GM23338 (cell line): ENCODE measurements at regions not wholly inside any gene's neighbourhood (a gene's known extent, or its start where the extent isn't known, plus 50 kb on each side); places are given as distances from the start of the nearest gene placed in this dataset.

ENCODE experiments used
- ATAC-seq: fragments of 200-7000 bp; cut with Tn5 transposase; 3 replicates; pipeline ENCODE4 v1.9.1; 2020
- DNase-seq: peaks from one replicate; pipeline ENCODE4 v3.0.0-alpha.2; 2015; ENCODE audit warnings: low spot score
- H2AFZ ChIP-seq: fragments of 200-600 bp; sonication (generic); 2 replicates; pipeline ENCODE4 v1.8.0; 2016; ENCODE audit warnings: antibody characterized with exemption, mild to moderate bottlenecking, moderate library complexity
- H3F3A ChIP-seq: fragments of 200-600 bp; sonication (generic); replicated peaks from 2 replicates; pipeline ENCODE4 v1.8.0; 2017; ENCODE audit warnings: antibody characterized with exemption, mixed run types, low read depth
- H3K27ac ChIP-seq: fragments of 200-600 bp; sonication (generic); 2 replicates; pipeline ENCODE4 v1.6.1; 2016; ENCODE audit warnings: low read depth
- H3K27me3 ChIP-seq: fragments of 200-600 bp; sonication (generic); 2 replicates; pipeline ENCODE4 v1.8.0; 2016; ENCODE audit warnings: mild to moderate bottlenecking, mixed run types, moderate library complexity; ENCODE audit not compliant: insufficient read depth
- H3K36me3 ChIP-seq: fragments of 200-600 bp; sonication (generic); 2 replicates; pipeline ENCODE4 v1.8.0; 2016; ENCODE audit warnings: mild to moderate bottlenecking; ENCODE audit not compliant: insufficient read depth
- H3K4me1 ChIP-seq: fragments of 200-600 bp; sonication (generic); 2 replicates; pipeline ENCODE4 v1.8.0; 2016; ENCODE audit warnings: mild to moderate bottlenecking, moderate library complexity; ENCODE audit not compliant: insufficient read depth
- H3K4me2 ChIP-seq: fragments of 200-600 bp; sonication (generic); 2 replicates; pipeline ENCODE4 v1.7.1; 2017; ENCODE audit warnings: mixed run types
- H3K4me3 ChIP-seq: fragments of 200-600 bp; sonication (generic); 2 replicates; pipeline ENCODE4 v1.6.1; 2016; ENCODE audit warnings: mixed run types
- H3K79me2 ChIP-seq: fragments of 200-600 bp; sonication (generic); replicated peaks from 2 replicates; pipeline ENCODE4 v1.8.0; 2017; ENCODE audit warnings: mild to moderate bottlenecking; ENCODE audit not compliant: insufficient read depth
- H3K9me2 ChIP-seq: fragments of 200-600 bp; sonication (generic); 2 replicates; pipeline ENCODE4 v1.8.0; 2017; ENCODE audit not compliant: insufficient read depth
- H4K20me1 ChIP-seq: fragments of 200-600 bp; sonication (generic); replicated peaks from 2 replicates; pipeline ENCODE4 v1.8.0; 2017; ENCODE audit warnings: mild to moderate bottlenecking; ENCODE audit not compliant: insufficient read depth
- H3K27ac Mint-ChIP-seq: 2 replicates; pipeline ENCODE4 v1.8.0; 2020; ENCODE audit warnings: inconsistent platforms, mild to moderate bottlenecking, moderate library complexity, mixed read lengths
- H3K27me3 Mint-ChIP-seq: 3 replicates; pipeline ENCODE4 v1.8.0; 2022; ENCODE audit warnings: low read depth, mild to moderate bottlenecking, moderate library complexity, mixed read lengths, inconsistent platforms; ENCODE audit not compliant: insufficient read depth, poor library complexity
- H3K36me3 Mint-ChIP-seq: 3 replicates; pipeline ENCODE4 v1.8.0; 2021; ENCODE audit warnings: low read depth, mild to moderate bottlenecking, inconsistent platforms, moderate library complexity, mixed read lengths
- H3K4me1 Mint-ChIP-seq: 3 replicates; pipeline ENCODE4 v1.8.0; 2020; ENCODE audit warnings: mild to moderate bottlenecking, inconsistent platforms, mixed read lengths
- H3K4me3 Mint-ChIP-seq: 3 replicates; pipeline ENCODE4 v1.8.0; 2021; ENCODE audit warnings: moderate library complexity, mild to moderate bottlenecking, inconsistent platforms, mixed read lengths
- H3K9me3 Mint-ChIP-seq: 3 replicates; pipeline ENCODE4 v1.8.0; 2020; ENCODE audit warnings: moderate library complexity, mild to moderate bottlenecking, inconsistent platforms, mixed read lengths
- CREB1 ChIP-seq: fragments of 250-450 bp; sonication (Bioruptor Pico); IDR thresholded peaks from 2 replicates; pipeline ENCODE4 v1.5.0; 2020; ENCODE audit warnings: low read depth, mild to moderate bottlenecking, moderate library complexity
- EZH2 ChIP-seq: fragments of 200-600 bp; sonication (generic); IDR thresholded peaks from one replicate; pipeline ENCODE4 v1.8.0; 2017; ENCODE audit warnings: antibody characterized with exemption, mild to moderate bottlenecking, low read depth; ENCODE audit not compliant: unreplicated experiment
- EZH2phosphoT487 ChIP-seq: fragments of 200-600 bp; sonication (generic); IDR thresholded peaks from one replicate; pipeline ENCODE4 v1.8.1; 2018; ENCODE audit warnings: antibody characterized with exemption; ENCODE audit not compliant: unreplicated experiment
- JUNB ChIP-seq: IDR thresholded peaks from one replicate; pipeline ENCODE4 v1.6.1; 2016; ENCODE audit warnings: antibody characterized with exemption; ENCODE audit not compliant: unreplicated experiment
- NANOG ChIP-seq: IDR thresholded peaks from 2 replicates; pipeline ENCODE4 v1.6.1; 2016; ENCODE audit warnings: antibody characterized with exemption, borderline replicate concordance
- POLR2AphosphoS5 ChIP-seq: IDR thresholded peaks from 2 replicates; pipeline ENCODE4 v1.6.1; 2016; ENCODE audit warnings: antibody characterized with exemption, low read depth
- STAT1 ChIP-seq: IDR thresholded peaks from one replicate; pipeline ENCODE4 v1.6.1; 2016; ENCODE audit warnings: antibody characterized with exemption; ENCODE audit not compliant: unreplicated experiment
- ZNF114 ChIP-seq: fragments of 250-450 bp; sonication (Bioruptor Pico); IDR thresholded peaks from 2 replicates; pipeline ENCODE4 v1.5.0; 2020; ENCODE audit warnings: mild to moderate bottlenecking, moderate library complexity
- ZNF331 ChIP-seq: fragments of 250-450 bp; sonication (Bioruptor Pico); IDR thresholded peaks from 2 replicates; pipeline ENCODE4 v1.5.0; 2020; ENCODE audit warnings: low read depth, mild to moderate bottlenecking, moderate library complexity
- TF ChIP-seq, protein P1 (sequence below): fragments of 250-450 bp; sonication (Bioruptor Pico); IDR thresholded peaks from 2 replicates; pipeline ENCODE4 v1.5.0; 2020; ENCODE audit warnings: mild to moderate bottlenecking, moderate library complexity
- TF ChIP-seq, protein P2 (sequence below), 2 experiments: fragments of 200-600 bp in 1 of 2; sonication (generic) in 1 of 2; conservative IDR thresholded peaks; 2 replicates each; pipeline versions ENCODE4 v1.5.1 to v1.6.1; 2016 to 2017; ENCODE audit warnings: antibody characterized with exemption in 2 of 2, low read depth in 2 of 2, mild to moderate bottlenecking in 2 of 2, moderate library complexity in 1 of 2
- TF ChIP-seq, protein P3 (sequence below): IDR thresholded peaks from one replicate; pipeline ENCODE4 v1.6.1; 2018; ENCODE audit warnings: antibody characterized with exemption; ENCODE audit not compliant: unreplicated experiment
- TF ChIP-seq, protein P4 (sequence below): IDR thresholded peaks from 2 replicates; pipeline ENCODE4 v1.6.1; 2016; ENCODE audit warnings: antibody characterized with exemption

DNA sequence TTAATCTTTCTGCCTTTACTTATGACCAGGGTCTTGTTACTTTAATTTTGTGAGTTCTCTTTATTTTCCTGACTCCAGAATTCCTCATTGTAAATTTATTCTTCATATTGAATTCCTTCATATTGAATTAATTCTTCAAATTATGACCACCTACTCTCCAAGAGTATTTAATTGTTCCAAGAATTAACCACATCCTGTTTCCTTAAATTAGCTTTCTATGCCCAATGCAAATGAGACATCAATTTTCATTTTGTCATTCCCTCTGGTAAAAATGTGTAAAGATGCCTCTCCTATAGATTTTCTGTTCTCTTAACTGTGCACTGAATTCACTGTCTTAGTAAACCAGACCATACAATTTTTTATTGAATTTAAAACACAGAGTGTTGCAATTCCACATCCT is 211.2 kb upstream of the GRIA4 start:
- Mint-ChIP-seq H3K27me3 (no peaks in the 10 kb centered on the region), H3K36me3 (no peaks in the 10 kb centered on the region), H3K4me1 (no peaks in the 10 kb centered on the region), H3K27ac (no peak overlapping the region), H3K9me3 (no peaks in the 10 kb centered on the region), H3K4me3 (no peak overlapping the region)
- Histone ChIP-seq H2AFZ (no peak overlapping the region), H4K20me1 (no peaks in the 10 kb centered on the region), H3K4me1 (no peaks in the 10 kb centered on the region), H3K27ac (no peak overlapping the region), H3K4me2 (no peak overlapping the region), H3K27me3 (no peaks in the 10 kb centered on the region), H3K9me2 (no peaks in the 10 kb centered on the region; the same call in 1 of the 2 replicates), H3F3A (no peaks in the 10 kb centered on the region), H3K79me2 (no peaks in the 10 kb centered on the region), H3K36me3 (no peaks in the 10 kb centered on the region), H3K4me3 (no peak overlapping the region)
- ATAC-seq (no peak), DNase-seq (no peak)
- TF ChIP-seq, protein P1, sequence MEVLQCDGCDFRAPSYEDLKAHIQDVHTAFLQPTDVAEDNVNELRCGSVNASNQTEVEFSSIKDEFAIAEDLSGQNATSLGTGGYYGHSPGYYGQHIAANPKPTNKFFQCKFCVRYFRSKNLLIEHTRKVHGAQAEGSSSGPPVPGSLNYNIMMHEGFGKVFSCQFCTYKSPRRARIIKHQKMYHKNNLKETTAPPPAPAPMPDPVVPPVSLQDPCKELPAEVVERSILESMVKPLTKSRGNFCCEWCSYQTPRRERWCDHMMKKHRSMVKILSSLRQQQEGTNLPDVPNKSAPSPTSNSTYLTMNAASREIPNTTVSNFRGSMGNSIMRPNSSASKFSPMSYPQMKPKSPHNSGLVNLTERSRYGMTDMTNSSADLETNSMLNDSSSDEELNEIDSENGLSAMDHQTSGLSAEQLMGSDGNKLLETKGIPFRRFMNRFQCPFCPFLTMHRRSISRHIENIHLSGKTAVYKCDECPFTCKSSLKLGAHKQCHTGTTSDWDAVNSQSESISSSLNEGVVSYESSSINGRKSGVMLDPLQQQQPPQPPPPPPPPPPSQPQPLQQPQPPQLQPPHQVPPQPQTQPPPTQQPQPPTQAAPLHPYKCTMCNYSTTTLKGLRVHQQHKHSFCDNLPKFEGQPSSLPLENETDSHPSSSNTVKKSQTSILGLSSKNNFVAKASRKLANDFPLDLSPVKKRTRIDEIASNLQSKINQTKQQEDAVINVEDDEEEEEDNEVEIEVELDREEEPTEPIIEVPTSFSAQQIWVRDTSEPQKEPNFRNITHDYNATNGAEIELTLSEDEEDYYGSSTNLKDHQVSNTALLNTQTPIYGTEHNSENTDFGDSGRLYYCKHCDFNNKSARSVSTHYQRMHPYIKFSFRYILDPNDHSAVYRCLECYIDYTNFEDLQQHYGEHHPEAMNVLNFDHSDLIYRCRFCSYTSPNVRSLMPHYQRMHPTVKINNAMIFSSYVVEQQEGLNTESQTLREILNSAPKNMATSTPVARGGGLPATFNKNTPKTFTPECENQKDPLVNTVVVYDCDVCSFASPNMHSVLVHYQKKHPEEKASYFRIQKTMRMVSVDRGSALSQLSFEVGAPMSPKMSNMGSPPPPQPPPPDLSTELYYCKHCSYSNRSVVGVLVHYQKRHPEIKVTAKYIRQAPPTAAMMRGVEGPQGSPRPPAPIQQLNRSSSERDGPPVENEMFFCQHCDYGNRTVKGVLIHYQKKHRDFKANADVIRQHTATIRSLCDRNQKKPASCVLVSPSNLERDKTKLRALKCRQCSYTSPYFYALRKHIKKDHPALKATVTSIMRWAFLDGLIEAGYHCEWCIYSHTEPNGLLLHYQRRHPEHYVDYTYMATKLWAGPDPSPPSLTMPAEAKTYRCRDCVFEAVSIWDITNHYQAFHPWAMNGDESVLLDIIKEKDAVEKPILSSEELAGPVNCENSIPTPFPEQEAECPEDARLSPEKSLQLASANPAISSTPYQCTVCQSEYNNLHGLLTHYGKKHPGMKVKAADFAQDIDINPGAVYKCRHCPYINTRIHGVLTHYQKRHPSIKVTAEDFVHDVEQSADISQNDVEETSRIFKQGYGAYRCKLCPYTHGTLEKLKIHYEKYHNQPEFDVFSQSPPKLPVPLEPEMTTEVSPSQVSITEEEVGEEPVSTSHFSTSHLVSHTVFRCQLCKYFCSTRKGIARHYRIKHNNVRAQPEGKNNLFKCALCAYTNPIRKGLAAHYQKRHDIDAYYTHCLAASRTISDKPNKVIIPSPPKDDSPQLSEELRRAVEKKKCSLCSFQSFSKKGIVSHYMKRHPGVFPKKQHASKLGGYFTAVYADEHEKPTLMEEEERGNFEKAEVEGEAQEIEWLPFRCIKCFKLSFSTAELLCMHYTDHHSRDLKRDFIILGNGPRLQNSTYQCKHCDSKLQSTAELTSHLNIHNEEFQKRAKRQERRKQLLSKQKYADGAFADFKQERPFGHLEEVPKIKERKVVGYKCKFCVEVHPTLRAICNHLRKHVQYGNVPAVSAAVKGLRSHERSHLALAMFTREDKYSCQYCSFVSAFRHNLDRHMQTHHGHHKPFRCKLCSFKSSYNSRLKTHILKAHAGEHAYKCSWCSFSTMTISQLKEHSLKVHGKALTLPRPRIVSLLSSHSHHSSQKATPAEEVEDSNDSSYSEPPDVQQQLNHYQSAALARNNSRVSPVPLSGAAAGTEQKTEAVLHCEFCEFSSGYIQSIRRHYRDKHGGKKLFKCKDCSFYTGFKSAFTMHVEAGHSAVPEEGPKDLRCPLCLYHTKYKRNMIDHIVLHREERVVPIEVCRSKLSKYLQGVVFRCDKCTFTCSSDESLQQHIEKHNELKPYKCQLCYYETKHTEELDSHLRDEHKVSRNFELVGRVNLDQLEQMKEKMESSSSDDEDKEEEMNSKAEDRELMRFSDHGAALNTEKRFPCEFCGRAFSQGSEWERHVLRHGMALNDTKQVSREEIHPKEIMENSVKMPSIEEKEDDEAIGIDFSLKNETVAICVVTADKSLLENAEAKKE (CRISPR knock-in tag) = no peak
- TF ChIP-seq, protein P2, sequence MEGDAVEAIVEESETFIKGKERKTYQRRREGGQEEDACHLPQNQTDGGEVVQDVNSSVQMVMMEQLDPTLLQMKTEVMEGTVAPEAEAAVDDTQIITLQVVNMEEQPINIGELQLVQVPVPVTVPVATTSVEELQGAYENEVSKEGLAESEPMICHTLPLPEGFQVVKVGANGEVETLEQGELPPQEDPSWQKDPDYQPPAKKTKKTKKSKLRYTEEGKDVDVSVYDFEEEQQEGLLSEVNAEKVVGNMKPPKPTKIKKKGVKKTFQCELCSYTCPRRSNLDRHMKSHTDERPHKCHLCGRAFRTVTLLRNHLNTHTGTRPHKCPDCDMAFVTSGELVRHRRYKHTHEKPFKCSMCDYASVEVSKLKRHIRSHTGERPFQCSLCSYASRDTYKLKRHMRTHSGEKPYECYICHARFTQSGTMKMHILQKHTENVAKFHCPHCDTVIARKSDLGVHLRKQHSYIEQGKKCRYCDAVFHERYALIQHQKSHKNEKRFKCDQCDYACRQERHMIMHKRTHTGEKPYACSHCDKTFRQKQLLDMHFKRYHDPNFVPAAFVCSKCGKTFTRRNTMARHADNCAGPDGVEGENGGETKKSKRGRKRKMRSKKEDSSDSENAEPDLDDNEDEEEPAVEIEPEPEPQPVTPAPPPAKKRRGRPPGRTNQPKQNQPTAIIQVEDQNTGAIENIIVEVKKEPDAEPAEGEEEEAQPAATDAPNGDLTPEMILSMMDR (conservative IDR thresholded peaks at IDR 0.05; ENCODE audit: low read depth in 2 of 2) = no peak
- TF ChIP-seq JUNB (no peak), STAT1 (no peak), ZNF331 (CRISPR knock-in tag) (no peak), ZNF114 (no peak), CREB1 (CRISPR knock-in tag) (no peak), EZH2phosphoT487 (no peak), NANOG (no peak), EZH2 (no peak), POLR2AphosphoS5 (no peak)
- TF ChIP-seq, protein P3, sequence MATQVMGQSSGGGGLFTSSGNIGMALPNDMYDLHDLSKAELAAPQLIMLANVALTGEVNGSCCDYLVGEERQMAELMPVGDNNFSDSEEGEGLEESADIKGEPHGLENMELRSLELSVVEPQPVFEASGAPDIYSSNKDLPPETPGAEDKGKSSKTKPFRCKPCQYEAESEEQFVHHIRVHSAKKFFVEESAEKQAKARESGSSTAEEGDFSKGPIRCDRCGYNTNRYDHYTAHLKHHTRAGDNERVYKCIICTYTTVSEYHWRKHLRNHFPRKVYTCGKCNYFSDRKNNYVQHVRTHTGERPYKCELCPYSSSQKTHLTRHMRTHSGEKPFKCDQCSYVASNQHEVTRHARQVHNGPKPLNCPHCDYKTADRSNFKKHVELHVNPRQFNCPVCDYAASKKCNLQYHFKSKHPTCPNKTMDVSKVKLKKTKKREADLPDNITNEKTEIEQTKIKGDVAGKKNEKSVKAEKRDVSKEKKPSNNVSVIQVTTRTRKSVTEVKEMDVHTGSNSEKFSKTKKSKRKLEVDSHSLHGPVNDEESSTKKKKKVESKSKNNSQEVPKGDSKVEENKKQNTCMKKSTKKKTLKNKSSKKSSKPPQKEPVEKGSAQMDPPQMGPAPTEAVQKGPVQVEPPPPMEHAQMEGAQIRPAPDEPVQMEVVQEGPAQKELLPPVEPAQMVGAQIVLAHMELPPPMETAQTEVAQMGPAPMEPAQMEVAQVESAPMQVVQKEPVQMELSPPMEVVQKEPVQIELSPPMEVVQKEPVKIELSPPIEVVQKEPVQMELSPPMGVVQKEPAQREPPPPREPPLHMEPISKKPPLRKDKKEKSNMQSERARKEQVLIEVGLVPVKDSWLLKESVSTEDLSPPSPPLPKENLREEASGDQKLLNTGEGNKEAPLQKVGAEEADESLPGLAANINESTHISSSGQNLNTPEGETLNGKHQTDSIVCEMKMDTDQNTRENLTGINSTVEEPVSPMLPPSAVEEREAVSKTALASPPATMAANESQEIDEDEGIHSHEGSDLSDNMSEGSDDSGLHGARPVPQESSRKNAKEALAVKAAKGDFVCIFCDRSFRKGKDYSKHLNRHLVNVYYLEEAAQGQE = no peak
- TF ChIP-seq, protein P4, sequence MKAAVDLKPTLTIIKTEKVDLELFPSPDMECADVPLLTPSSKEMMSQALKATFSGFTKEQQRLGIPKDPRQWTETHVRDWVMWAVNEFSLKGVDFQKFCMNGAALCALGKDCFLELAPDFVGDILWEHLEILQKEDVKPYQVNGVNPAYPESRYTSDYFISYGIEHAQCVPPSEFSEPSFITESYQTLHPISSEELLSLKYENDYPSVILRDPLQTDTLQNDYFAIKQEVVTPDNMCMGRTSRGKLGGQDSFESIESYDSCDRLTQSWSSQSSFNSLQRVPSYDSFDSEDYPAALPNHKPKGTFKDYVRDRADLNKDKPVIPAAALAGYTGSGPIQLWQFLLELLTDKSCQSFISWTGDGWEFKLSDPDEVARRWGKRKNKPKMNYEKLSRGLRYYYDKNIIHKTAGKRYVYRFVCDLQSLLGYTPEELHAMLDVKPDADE = no peak
